Daoy (cell line): ENCODE measurements at regions not wholly inside any gene's neighbourhood (a gene's known extent, or its start where the extent isn't known, plus 50 kb on each side); places are given as distances from the start of the nearest gene placed in this dataset.

Experiments
- DNase-seq: peaks from one replicate; pipeline ENCODE4 v3.0.0-alpha.2; 2015; ENCODE audit warnings: low read depth

DNA sequence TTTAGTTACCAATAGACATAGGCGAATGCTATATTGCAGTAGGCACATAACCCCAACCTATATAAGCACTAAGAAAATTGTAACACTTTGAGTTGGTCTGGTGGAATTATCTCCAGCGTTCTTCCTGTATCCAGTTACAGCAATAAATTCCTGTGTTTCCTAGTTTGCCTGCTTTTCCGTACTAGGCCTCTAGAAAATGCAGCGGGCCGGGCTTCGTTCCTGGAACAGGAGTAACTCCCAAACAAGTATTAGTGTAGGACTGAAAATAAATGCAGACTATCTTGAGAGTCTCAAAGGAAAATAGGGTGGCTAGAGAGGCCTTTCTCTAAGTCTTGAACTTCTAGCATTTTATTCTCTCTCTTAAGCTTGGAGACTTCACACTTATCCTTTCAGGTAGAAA is 159.8 kb downstream of the OR13H1 start:
- no peak for DNase-seq

DNA sequence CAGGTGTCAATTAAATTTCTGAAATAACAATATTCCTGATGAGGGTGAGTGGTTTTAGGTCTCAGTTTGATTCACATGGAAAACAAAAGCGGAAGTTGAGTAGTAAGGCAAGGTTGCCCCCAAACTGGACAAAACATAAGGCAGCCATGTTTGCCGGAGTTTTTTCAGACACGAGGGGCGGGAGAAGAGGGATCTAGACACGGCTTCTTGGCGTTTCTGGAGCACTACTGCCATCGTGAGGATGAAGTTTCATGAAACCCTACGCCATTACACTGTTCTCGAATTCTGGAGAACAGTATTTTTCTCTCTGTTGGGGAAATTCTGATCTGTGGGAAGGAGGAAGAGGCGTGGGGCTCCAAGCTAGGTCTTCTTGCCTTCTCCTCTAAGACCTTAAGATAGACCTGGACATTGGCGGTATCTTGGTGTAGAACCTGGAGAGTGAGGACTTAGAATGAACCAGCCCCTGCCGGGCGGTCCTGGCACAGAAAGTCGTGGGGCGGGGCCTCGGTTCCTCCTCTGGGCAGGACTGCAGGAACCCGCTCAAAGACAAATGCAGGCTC is 160.3 kb downstream of the OR13H1 start:
- peak; percentile 47 for DNase-seq

DNA sequence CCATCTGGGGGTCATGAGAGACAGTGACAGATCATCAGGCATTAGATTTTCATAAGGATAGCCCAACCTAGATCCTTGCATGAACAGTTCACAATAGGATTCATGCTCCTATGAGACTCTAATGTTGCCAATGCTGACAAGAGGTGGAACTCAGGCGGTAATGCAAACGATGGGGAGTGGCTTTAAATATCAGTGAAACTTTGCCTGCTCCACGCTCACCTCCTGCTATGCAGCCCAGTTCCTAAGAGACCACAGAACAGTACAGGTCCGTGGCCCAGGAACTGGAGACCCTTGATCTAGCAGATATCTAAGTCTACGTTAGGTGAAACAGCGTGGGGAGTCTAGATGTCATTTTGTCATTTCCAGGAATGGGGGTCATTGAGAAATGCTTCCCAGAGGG is 165.7 kb downstream of the OR13H1 start:
- DNase-seq: no peak

GRCh38 chrX:131711478-131711867 is 167.6 kb downstream of the OR13H1 start:
- no peak for DNase-seq

DNA sequence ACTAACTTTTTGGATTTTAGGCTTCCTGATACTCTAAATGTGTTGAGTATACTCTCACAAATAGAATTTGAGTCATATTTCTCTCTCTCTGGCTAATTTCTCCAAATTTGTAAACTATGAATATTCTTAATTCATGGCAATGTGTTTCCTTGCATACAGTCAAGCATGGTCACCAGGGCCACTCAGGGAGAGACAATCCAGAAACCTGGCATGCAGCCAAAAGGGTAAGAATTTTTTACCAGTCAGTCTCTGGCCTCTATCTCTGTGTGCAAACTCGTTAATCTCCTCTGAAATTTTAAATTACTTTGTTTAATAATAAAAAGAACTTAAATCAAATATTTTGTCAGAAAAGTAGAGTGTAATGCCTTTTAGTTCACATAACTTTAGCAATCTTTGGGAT is 179.8 kb downstream of the OR13H1 start:
- DNase-seq: no peak

GRCh38 chrX:131724292-131724691 is 180.4 kb downstream of the OR13H1 start:
- DNase-seq: no peak

DNA sequence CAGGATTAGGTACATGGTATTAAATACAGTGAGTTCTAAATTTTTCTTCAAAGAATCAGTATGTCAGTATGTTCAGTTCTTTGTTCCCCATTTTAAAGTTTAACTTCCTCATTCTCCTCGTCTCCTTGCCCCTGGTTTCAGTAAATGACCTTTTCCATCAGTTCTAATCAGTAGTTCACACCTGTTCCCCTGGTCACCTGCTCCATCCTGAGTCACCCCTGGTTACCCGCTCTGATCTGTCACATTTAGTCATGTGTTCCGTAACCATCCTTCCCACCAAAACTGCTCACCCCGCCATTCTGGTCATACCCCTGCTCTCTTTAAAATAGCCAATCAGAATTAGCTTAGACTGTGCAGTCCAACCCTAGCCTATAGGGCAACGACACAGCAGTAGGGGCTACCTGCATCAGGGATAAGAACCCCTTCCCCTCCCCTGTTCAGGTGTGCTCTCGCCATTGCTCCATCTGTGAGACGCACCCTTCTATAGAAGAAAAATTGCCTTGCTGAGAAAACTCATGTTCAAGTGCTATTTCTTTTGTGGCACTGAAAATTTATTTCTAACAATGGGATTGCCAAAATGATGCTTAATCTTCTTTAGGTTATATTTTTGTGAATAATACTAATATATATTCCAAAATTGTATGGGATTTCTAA is 181.3 kb downstream of the OR13H1 start:
- no peak for DNase-seq

DNA sequence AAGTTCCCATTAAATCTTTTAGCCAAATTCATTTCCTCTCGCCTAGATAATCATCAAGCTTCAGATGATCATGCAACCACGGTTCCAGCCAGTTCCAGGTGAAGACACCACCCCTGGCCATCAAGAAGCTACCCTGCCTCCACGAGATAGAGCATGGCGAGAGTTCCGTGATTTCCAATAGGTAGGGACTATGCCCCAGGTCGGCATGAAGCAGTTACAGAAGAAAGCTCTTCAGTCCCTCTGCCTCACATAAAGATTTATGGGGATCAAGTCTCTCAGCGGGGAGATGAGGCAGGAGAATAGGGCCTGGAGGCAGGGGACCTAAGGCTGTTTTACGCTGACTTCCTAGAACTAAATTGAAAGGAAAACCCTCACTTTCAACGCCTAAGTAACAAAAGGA is 183.9 kb downstream of the OR13H1 start:
- DNase-seq: no peak

- DNase-seq: no peak
These were observed 184.6 kb downstream of the OR13H1 start for GRCh38 chrX:131728295-131729145.

DNA sequence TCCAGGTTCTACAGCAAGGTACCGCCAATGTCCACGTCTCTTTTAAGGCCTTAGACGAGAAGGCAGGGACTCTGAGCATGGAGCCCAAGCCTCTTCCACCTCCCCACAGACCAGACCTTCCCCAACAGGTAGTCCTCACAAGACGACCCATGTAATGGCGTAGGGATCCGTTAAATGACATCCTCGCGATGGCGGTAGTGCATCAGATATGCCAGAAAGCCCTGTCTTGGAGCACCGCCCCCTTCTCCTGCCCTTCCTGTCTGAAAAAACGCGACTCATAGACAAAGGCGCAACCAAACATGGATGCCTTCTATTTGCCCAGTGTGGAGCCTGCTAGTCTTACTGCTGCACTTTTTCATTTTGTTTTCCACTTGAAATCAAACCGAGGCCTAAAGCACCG is 185.4 kb downstream of the OR13H1 start:
- DNase-seq: no peak

GRCh38 chrX:131734621-131735020 is 190.7 kb downstream of the OR13H1 start:
- no peak for DNase-seq

- no peak for DNase-seq
These were observed 191.3 kb downstream of the OR13H1 start for GRCh38 chrX:131735127-131735526.

DNA sequence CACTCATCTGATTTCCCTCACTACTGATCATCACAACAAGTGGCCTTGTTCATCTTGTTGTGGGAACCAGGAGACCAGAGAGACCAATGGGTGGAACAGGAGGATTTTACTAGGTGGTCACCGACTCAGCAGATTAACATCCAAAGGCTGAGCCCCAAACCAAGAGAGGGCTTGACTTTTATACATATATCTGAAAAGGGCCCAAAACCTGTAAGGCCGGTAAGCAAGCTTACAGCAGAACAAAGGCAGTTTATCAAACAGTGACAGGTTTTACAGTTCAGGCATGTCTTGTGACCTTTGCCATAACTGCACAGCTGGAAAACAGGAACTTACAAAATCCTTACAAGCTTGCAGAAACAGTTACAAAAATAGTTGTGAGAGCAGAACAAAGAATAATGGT is 195.9 kb downstream of the OR13H1 start:
- no peak for DNase-seq

GRCh38 chrX:131741103-131741581 is 197.3 kb downstream of the OR13H1 start:
- no peak for DNase-seq

- DNase-seq: no peak
These were observed 202.1 kb downstream of the OR13H1 start for GRCh38 chrX:131745942-131746489.

GRCh38 chrX:131746491-131746968 is 202.7 kb downstream of the OR13H1 start:
- peak; percentile 26 for DNase-seq

- DNase-seq: no peak
These were observed 203.3 kb downstream of the OR13H1 start for GRCh38 chrX:131747173-131747572.

DNA sequence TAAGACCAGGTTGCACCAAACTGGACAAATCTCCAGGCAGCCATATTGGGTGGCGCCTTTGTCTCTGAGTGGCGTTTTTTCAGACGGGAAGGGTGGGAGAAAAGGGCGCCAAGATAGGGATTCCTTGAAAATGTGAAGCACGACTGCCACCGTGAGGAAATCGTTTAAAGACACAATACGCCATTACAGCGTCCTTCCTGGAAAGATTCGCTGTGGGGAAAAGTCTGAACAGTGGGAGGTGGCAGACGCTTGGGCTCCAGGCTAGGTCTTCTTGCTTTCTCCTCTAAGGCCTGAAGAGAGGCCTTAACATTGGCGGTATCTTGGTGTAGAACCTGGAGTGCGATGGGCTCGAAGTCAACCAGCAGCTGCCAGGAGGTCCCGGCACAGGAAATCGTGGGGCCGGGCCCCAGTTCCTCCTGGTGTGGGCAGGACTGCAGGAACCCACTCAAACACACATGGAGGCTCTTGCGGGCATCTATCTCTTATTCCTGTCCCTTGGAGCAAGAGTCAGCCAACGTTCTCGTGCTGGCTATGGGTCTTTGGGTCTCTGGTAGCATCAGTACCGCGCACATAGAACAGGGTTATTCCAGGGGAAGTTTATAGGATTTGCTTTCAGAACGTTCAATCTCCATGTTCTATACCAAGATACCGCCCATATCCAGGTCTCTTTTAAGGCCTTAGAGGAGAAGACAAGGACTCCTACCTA is 208.8 kb downstream of the OR13H1 start:
- DNase-seq: no peak

- peak; percentile 4 for DNase-seq
These were observed 218.9 kb downstream of the OR13H1 start for GRCh38 chrX:131762802-131763234.

DNA sequence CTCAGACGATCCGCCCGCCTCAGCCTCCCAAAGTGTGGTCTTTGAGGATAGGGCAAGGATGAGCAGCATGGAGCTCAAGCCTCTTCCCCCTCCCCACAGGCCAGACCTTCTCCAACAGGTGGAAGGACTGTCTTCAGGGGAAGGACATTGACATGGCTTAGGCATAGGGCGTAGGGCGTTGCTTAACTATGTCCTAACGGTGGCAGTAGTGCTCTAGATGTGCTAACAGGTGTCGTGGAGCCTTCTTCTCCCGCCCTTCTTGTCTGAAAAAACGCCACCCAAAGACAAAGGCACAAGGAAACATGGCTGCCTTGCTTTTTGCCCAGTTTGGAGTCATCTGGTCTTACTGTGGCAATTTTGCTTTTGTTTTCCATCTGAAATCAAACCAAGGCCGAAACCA is 219.8 kb downstream of the OR13H1 start:
- DNase-seq: no peak

- no peak for DNase-seq
These were observed 220.3 kb downstream of the OR13H1 start for GRCh38 chrX:131764216-131764615.
